ENCODE measurements at regions not wholly inside any gene's neighbourhood (a gene's known extent, or its start where the extent isn't known, plus 50 kb on each side); places are given as distances from the start of the nearest gene placed in this dataset.

DNA sequence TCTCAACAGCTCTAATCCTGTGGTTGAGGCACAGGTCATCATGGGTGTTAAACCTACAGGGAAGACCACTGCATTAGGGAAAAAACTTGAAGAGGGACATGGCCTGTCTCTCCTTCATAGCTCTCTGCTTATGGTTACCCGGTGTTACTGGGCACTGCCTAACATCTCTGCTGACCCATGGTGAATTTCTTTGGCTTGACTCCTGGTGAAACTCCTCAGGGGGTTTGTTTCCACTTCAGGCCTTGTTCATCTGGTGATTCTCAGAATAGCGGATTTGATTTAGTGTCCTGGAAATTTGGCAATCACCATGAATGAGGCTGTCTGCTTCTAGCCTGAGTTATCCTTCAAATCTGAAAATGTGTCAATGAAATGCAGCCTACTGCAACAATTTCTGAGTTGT, 114.4 kb downstream of the ZNF518B start:
- WGBS (ENCODE audit: low lambda C conversion rate) = 31% methylated on average over 2 of the region's 2 CpGs
- no peak for FAIRE-seq
- ChIA-PET POLR2A (no interaction called here), CTCF (ENCODE audit: low intra/inter-chr PET ratio, low total read pairs) (no interaction called here)
- H3K4me3 ChIP-seq (replicated peaks in 1 of 3; ENCODE audit: insufficient read depth in 1 of 3, low read depth in 2 of 3, low read length in 3 of 3) = no peak overlapping the region
- H3K36me3 ChIP-seq (replicated peaks in 1 of 2; ENCODE audit: control insufficient read depth in 1 of 2, insufficient read depth in 2 of 2, low read length in 2 of 2) = no peaks in the 10 kb centered on the region
- H3K4me2 ChIP-seq (ENCODE audit: low read depth, low read length) = no peak overlapping the region
- ATAC-seq = no peak
- H3K9me3 ChIP-seq (ENCODE audit: low read length) = no peaks in the 10 kb centered on the region
- intact Hi-C loops (cut with micrococcal nuclease; ENCODE audit: unreplicated experiment) (no loop called here), in situ Hi-C loops (cut with HindIII; ENCODE audit: extremely low pct_ligation_motif_present, low pct_unique_long_range_greater_than_20kb) (no loop called here)
- H4K20me1 ChIP-seq (ENCODE audit: insufficient read depth, low read length) = no peaks in the 10 kb centered on the region
- no peaks in the 10 kb centered on the region; a peak in 3 of 5 replicates for H3K27me3 ChIP-seq (ENCODE audit: control insufficient read depth in 1 of 2, insufficient read depth in 2 of 2, low read length in 2 of 2)
- BruUV-seq (replicated peaks) = no TSS peak
- no peak for DNase-seq (ENCODE audit: low spot score)
- H3K27ac ChIP-seq (ENCODE audit: extremely low read length, insufficient read depth, low read length) = no peak overlapping the region
- H3K79me2 ChIP-seq (ENCODE audit: insufficient read depth, low read length) = no peaks in the 10 kb centered on the region
- no peak overlapping the region for H3K9ac ChIP-seq (ENCODE audit: insufficient read depth, low read depth, low read length)
- H3K4me1 ChIP-seq (ENCODE audit: insufficient read depth, low read length) = no peaks in the 10 kb centered on the region
- H2AFZ ChIP-seq (ENCODE audit: low read length) = no peak overlapping the region
- TF ChIP-seq ZNF263 (CRISPR knock-in tag; IDR thresholded peaks at IDR 0.05) (no peak), GTF3A (CRISPR knock-in tag; conservative IDR thresholded peaks at IDR 0.05) (no peak), SNAPC4 (CRISPR knock-in tag; IDR thresholded peaks at IDR 0.05) (no peak), IRX3 (CRISPR knock-in tag; IDR thresholded peaks at IDR 0.05; ENCODE audit: borderline replicate concordance, low read depth) (no peak), TEAD3 (CRISPR knock-in tag; optimal IDR thresholded peaks at IDR 0.05; ENCODE audit: borderline replicate concordance) (no peak), PAF1 (CRISPR knock-in tag; IDR thresholded peaks at IDR 0.05) (no peak), ZNF382 (CRISPR knock-in tag; IDR thresholded peaks at IDR 0.05; ENCODE audit: borderline replicate concordance) (no peak), GLI4 (CRISPR knock-in tag; IDR thresholded peaks at IDR 0.05; ENCODE audit: borderline replicate concordance) (no peak), ZBTB21 (CRISPR knock-in tag; IDR thresholded peaks at IDR 0.05) (no peak), ZFP1 (CRISPR knock-in tag; IDR thresholded peaks at IDR 0.05) (no peak)
- TF ChIP-seq, protein P1, sequence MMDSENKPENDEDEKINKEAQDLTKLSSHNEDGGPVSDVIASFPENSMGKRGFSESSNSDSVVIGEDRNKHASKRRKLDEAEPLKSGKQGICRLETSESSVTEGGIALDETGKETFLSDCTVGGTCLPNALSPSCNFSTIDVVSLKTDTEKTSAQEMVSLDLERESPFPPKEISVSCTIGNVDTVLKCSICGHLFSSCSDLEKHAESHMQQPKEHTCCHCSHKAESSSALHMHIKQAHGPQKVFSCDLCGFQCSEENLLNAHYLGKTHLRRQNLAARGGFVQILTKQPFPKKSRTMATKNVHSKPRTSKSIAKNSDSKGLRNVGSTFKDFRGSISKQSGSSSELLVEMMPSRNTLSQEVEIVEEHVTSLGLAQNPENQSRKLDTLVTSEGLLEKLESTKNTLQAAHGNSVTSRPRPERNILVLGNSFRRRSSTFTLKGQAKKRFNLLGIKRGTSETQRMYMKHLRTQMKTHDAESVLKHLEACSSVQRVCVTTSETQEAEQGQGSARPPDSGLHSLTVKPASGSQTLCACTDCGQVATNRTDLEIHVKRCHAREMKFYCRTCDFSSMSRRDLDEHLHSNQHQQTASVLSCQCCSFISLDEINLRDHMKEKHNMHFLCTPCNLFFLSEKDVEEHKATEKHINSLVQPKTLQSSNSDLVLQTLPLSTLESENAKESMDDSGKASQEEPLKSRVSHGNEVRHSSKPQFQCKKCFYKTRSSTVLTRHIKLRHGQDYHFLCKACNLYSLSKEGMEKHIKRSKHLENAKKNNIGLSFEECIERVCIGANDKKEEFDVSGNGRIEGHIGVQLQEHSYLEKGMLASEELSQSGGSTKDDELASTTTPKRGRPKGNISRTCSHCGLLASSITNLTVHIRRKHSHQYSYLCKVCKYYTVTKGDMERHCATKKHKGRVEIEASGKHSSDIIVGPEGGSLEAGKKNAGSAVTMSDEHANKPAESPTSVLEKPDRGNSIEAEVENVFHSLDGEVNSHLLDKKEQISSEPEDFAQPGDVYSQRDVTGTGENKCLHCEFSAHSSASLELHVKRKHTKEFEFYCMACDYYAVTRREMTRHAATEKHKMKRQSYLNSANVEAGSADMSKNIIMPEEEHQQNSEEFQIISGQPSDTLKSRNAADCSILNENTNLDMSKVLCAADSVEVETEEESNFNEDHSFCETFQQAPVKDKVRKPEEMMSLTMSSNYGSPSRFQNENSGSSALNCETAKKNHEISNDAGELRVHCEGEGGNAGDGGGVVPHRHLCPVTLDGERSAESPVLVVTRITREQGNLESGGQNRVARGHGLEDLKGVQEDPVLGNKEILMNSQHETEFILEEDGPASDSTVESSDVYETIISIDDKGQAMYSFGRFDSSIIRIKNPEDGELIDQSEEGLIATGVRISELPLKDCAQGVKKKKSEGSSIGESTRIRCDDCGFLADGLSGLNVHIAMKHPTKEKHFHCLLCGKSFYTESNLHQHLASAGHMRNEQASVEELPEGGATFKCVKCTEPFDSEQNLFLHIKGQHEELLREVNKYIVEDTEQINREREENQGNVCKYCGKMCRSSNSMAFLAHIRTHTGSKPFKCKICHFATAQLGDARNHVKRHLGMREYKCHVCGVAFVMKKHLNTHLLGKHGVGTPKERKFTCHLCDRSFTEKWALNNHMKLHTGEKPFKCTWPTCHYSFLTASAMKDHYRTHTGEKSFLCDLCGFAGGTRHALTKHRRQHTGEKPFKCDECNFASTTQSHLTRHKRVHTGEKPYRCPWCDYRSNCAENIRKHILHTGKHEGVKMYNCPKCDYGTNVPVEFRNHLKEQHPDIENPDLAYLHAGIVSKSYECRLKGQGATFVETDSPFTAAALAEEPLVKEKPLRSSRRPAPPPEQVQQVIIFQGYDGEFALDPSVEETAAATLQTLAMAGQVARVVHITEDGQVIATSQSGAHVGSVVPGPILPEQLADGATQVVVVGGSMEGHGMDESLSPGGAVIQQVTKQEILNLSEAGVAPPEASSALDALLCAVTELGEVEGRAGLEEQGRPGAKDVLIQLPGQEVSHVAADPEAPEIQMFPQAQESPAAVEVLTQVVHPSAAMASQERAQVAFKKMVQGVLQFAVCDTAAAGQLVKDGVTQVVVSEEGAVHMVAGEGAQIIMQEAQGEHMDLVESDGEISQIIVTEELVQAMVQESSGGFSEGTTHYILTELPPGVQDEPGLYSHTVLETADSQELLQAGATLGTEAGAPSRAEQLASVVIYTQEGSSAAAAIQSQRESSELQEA (CRISPR knock-in tag; IDR thresholded peaks at IDR 0.05; ENCODE audit: not compliant biosample characterization) = no peak
- TF ChIP-seq, protein P2, sequence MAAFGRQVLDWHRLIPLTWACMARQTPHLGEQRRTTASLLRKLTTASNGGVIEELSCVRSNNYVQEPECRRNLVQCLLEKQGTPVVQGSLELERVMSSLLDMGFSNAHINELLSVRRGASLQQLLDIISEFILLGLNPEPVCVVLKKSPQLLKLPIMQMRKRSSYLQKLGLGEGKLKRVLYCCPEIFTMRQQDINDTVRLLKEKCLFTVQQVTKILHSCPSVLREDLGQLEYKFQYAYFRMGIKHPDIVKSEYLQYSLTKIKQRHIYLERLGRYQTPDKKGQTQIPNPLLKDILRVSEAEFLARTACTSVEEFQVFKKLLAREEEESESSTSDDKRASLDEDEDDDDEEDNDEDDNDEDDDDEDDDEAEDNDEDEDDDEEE (CRISPR knock-in tag; IDR thresholded peaks at IDR 0.05) = no peak
